ENCODE measurements at regions not wholly inside any gene's neighbourhood (a gene's known extent, or its start where the extent isn't known, plus 50 kb on each side); places are given as distances from the start of the nearest gene placed in this dataset.

DNA sequence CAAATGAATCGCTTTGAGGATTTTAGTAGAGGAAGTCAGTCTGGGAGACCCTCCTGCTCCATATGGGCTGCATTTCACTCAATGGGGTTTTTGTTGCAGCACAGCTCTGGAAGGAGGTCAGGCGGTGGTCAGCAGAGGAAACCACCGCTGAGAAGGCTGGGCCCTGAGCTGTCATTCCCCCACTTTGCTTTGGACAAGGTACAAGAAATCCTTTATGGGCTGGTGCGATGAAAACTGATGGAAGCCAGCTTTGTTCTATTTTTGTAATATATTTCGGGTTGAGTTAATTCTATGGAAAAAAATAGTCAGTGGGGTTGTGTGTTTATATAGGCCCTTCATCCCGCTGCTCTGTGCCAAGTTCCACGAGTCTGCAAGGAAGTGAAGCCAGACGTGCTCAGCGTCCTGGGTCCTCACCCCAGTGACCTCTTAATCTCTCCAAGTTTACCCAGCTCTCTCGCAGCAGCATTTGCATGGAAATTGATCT is 157.1 kb upstream of the TMC3 start:
- FAIRE-seq (no peak), DNase-seq (ENCODE audit: insufficient read length, low spot score) (no peak)
- TF ChIP-seq POLR2A (IDR thresholded peaks at IDR 0.05; ENCODE audit: low read depth, low read length) (no peak), TAF1 (IDR thresholded peaks at IDR 0.05; ENCODE audit: low read depth, low read length) (no peak), PAX5 (IDR thresholded peaks at IDR 0.05; ENCODE audit: insufficient read depth, low read length, severe bottlenecking) (no peak), POU2F2 (IDR thresholded peaks at IDR 0.05; ENCODE audit: low read depth, low read length) (no peak), POLR2AphosphoS5 (IDR thresholded peaks at IDR 0.05; ENCODE audit: low read depth, low read length) (no peak), SPI1 (IDR thresholded peaks at IDR 0.05; ENCODE audit: low read depth, low read length) (no peak)

DNA sequence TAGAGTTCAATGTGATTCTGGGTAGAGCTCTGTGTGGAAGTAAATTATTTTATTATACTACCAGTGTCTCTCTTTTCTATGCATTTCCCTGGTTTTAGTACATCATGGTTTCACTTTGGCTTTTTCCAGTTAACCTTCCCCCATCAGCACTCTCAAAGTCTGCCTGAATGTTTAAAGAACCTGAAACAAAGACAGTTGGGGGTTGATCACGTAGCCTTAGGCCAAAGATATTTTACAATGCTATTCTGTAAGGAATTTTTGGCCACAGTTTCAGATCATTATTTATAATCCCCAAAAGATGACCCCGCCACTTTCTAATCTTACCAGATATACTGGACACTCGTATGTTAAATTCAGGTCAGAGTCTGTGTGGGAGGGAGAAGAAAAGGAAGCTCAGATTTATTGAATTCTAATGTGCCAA is 156.3 kb upstream of the TMC3 start:
- TF ChIP-seq POLR2A (IDR thresholded peaks at IDR 0.05; ENCODE audit: low read depth, low read length) (no peak), PAX5 (IDR thresholded peaks at IDR 0.05; ENCODE audit: insufficient read depth, low read length, severe bottlenecking) (no peak), POU2F2 (IDR thresholded peaks at IDR 0.05; ENCODE audit: low read depth, low read length) (no peak), SPI1 (IDR thresholded peaks at IDR 0.05; ENCODE audit: low read depth, low read length) (no peak), TAF1 (IDR thresholded peaks at IDR 0.05; ENCODE audit: low read depth, low read length) (no peak), POLR2AphosphoS5 (IDR thresholded peaks at IDR 0.05; ENCODE audit: low read depth, low read length) (no peak)
- DNase-seq (ENCODE audit: insufficient read length, low spot score): no peak
- no peak for FAIRE-seq

- no peak for FAIRE-seq
- no peak for DNase-seq (ENCODE audit: insufficient read length, low spot score)
- TF ChIP-seq PAX5 (IDR thresholded peaks at IDR 0.05; ENCODE audit: insufficient read depth, low read length, severe bottlenecking): no peak
- TF ChIP-seq POLR2A (IDR thresholded peaks at IDR 0.05; ENCODE audit: low read depth, low read length): no peak
- TF ChIP-seq POLR2AphosphoS5 (IDR thresholded peaks at IDR 0.05; ENCODE audit: low read depth, low read length): no peak
- no peak for TF ChIP-seq TAF1 (IDR thresholded peaks at IDR 0.05; ENCODE audit: low read depth, low read length)
- TF ChIP-seq SPI1 (IDR thresholded peaks at IDR 0.05; ENCODE audit: low read depth, low read length): no peak
- TF ChIP-seq POU2F2 (IDR thresholded peaks at IDR 0.05; ENCODE audit: low read depth, low read length): no peak
Observed at GRCh38 chr15:81529481-81529880, 155.5 kb upstream of the TMC3 start.

DNA sequence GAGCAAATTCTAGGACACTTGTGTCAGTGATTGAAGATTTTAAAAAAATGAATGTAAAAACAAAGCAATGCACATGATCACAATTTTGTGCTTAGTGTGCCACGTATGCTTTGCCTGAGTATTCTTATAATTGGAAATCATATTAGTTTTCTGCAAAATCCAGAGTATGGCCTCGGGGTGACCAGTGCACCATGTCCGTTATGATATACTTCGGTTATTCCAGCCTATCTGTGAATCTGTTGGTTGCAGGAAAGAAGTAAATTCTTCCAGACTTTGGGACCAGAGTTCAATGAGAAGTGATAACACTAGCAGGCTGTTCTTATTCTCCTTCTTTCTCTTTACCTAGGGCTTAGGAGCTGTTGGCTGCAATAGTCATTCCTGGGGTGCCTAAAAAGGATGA is 152.0 kb upstream of the TMC3 start:
- DNase-seq (ENCODE audit: insufficient read length, low spot score): no peak
- FAIRE-seq: no peak
- TF ChIP-seq POLR2AphosphoS5 (IDR thresholded peaks at IDR 0.05; ENCODE audit: low read depth, low read length): no peak
- no peak for TF ChIP-seq SPI1 (IDR thresholded peaks at IDR 0.05; ENCODE audit: low read depth, low read length)
- TF ChIP-seq POLR2A (IDR thresholded peaks at IDR 0.05; ENCODE audit: low read depth, low read length): no peak
- no peak for TF ChIP-seq PAX5 (IDR thresholded peaks at IDR 0.05; ENCODE audit: insufficient read depth, low read length, severe bottlenecking)
- no peak for TF ChIP-seq TAF1 (IDR thresholded peaks at IDR 0.05; ENCODE audit: low read depth, low read length)
- no peak for TF ChIP-seq POU2F2 (IDR thresholded peaks at IDR 0.05; ENCODE audit: low read depth, low read length)

GRCh38 chr15:81524496-81524895 is 150.5 kb upstream of the TMC3 start:
- no peak for FAIRE-seq

GRCh38 chr15:81523867-81524266 is 149.9 kb upstream of the TMC3 start:
- FAIRE-seq (no peak), DNase-seq (ENCODE audit: insufficient read length, low spot score) (no peak)
- TF ChIP-seq POU2F2 (IDR thresholded peaks at IDR 0.05; ENCODE audit: low read depth, low read length) (no peak), TAF1 (IDR thresholded peaks at IDR 0.05; ENCODE audit: low read depth, low read length) (no peak), POLR2A (IDR thresholded peaks at IDR 0.05; ENCODE audit: low read depth, low read length) (no peak), SPI1 (IDR thresholded peaks at IDR 0.05; ENCODE audit: low read depth, low read length) (no peak), PAX5 (IDR thresholded peaks at IDR 0.05; ENCODE audit: insufficient read depth, low read length, severe bottlenecking) (no peak), POLR2AphosphoS5 (IDR thresholded peaks at IDR 0.05; ENCODE audit: low read depth, low read length) (no peak)

More at GRCh38 chr15:81524496-81524895, 150.5 kb upstream of the TMC3 start:
- no peak for DNase-seq (ENCODE audit: insufficient read length, low spot score)
- no peak for TF ChIP-seq POLR2AphosphoS5 (IDR thresholded peaks at IDR 0.05; ENCODE audit: low read depth, low read length)
- no peak for TF ChIP-seq SPI1 (IDR thresholded peaks at IDR 0.05; ENCODE audit: low read depth, low read length)
- no peak for TF ChIP-seq TAF1 (IDR thresholded peaks at IDR 0.05; ENCODE audit: low read depth, low read length)

- no peak for DNase-seq (ENCODE audit: insufficient read length, low spot score)
- FAIRE-seq: no peak
- TF ChIP-seq TAF1 (IDR thresholded peaks at IDR 0.05; ENCODE audit: low read depth, low read length) (no peak), SPI1 (IDR thresholded peaks at IDR 0.05; ENCODE audit: low read depth, low read length) (no peak)
Observed at GRCh38 chr15:81520480-81520879, 146.5 kb upstream of the TMC3 start.

- no peak for FAIRE-seq
- TF ChIP-seq PAX5 (IDR thresholded peaks at IDR 0.05; ENCODE audit: insufficient read depth, low read length, severe bottlenecking) (no peak), POLR2A (IDR thresholded peaks at IDR 0.05; ENCODE audit: low read depth, low read length) (no peak), SPI1 (IDR thresholded peaks at IDR 0.05; ENCODE audit: low read depth, low read length) (no peak)
Observed at GRCh38 chr15:81516461-81516860, 142.4 kb upstream of the TMC3 start.

DNA sequence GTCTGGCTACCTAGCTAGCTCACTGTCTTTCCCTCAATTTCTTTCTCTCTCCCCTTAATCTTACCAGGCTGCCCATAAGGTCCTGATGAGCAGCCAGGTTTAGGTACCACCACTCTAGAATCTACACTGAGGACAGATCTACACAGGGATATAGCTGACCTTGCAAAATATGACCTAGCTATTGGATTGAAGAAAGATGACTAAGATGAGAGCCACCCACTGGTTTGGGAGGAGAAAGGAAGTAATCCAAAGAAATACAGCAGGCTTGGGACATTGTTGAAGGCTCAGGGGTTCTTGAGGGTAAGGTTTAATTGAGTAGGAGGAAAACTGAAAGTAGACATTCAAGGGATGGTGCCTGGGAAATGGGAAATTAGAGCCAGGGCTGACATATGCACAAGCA is 142.0 kb upstream of the TMC3 start:
- TF ChIP-seq POLR2A (IDR thresholded peaks at IDR 0.05; ENCODE audit: low read depth, low read length) (no peak), PAX5 (IDR thresholded peaks at IDR 0.05; ENCODE audit: insufficient read depth, low read length, severe bottlenecking) (no peak), POLR2AphosphoS5 (IDR thresholded peaks at IDR 0.05; ENCODE audit: low read depth, low read length) (no peak), POU2F2 (IDR thresholded peaks at IDR 0.05; ENCODE audit: low read depth, low read length) (no peak), TAF1 (IDR thresholded peaks at IDR 0.05; ENCODE audit: low read depth, low read length) (no peak), SPI1 (IDR thresholded peaks at IDR 0.05; ENCODE audit: low read depth, low read length) (no peak)
- DNase-seq (ENCODE audit: insufficient read length, low spot score) (no peak), FAIRE-seq (no peak)

More at GRCh38 chr15:81516461-81516860, 142.4 kb upstream of the TMC3 start:
- no peak for DNase-seq (ENCODE audit: insufficient read length, low spot score)

DNA sequence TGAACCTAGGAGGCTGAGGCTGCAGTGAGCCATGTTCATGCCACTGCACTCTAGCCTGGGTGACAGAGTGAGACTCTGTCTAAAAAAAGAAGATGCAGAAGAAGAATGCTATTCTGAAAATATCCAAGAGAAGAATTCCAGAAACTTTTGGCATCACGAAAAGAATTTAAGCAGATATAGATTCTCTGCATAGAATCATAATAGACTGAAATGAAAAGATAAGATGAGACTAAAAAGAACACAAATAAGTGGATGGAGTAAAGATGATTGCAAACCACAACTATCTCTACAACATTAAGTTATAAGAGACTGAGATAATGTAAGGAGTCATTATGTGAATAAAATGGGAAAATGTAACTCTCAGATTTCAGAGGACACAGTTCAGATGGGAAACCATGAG is 140.7 kb upstream of the TMC3 start:
- FAIRE-seq: no peak
- DNase-seq (ENCODE audit: insufficient read length, low spot score): no peak
- TF ChIP-seq POU2F2 (IDR thresholded peaks at IDR 0.05; ENCODE audit: low read depth, low read length): no peak

- TF ChIP-seq POLR2AphosphoS5 (IDR thresholded peaks at IDR 0.05; ENCODE audit: low read depth, low read length) (no peak), SPI1 (IDR thresholded peaks at IDR 0.05; ENCODE audit: low read depth, low read length) (no peak), TAF1 (IDR thresholded peaks at IDR 0.05; ENCODE audit: low read depth, low read length) (no peak), POLR2A (IDR thresholded peaks at IDR 0.05; ENCODE audit: low read depth, low read length) (no peak), PAX5 (IDR thresholded peaks at IDR 0.05; ENCODE audit: insufficient read depth, low read length, severe bottlenecking) (no peak), POU2F2 (IDR thresholded peaks at IDR 0.05; ENCODE audit: low read depth, low read length) (no peak)
- FAIRE-seq (no peak), DNase-seq (ENCODE audit: insufficient read length, low spot score) (no peak)
Observed at GRCh38 chr15:81511138-81511537, 137.1 kb upstream of the TMC3 start.

Measured in GM12891 (cell line).